ENCODE measurements at regions not wholly inside any gene's neighbourhood (a gene's known extent, or its start where the extent isn't known, plus 50 kb on each side); places are given as distances from the start of the nearest gene placed in this dataset.

DNA sequence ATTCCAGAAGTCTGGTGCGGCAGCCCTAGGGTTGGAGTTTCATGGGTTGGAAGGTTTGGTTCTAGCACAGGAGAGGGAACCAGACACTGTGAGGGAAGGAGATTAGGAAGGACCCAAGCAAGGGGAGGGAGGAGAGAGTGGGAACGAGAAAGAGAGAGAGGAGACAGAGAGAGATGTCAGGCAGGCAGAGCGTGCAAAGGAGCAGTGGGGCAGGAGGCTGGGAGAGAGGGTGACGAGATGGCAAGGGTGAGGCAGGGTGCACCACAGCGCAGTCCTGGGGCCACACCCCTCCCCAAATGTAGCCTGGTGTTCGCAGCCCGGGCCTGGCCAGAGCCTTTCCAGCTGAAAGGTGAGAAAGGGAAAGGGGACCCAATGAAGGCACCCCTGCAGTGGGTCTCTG lies 162.9 kb upstream of the TLE3 start:
- TF ChIP-seq POLR2A (IDR thresholded peaks at IDR 0.05) (no peak), CTCF (IDR thresholded peaks at IDR 0.05) (no peak)
